HepG2 (cell line): ENCODE measurements at regions not wholly inside any gene's neighbourhood (a gene's known extent, or its start where the extent isn't known, plus 50 kb on each side); places are given as distances from the start of the nearest gene placed in this dataset.

Source experiments
- ATAC-seq: fragments of 200-7000 bp; cut with Tn5 transposase; 3 replicates; pipeline ENCODE4 v1.9.1; 2020; ENCODE audit warnings: mild to moderate bottlenecking, moderate library complexity
- BruUV-seq: library from RNA; stranded (reverse); fragments of 400-500 nt; replicated peaks from 2 replicates; lab custom pipeline; 2021; lab: Mats Ljungman, UMichigan
- CTCF ChIA-PET: fragments of 300-600 bp; formaldehyde crosslinking; extraction: SDS; loops from one replicate; lab custom pipeline; 2021; ENCODE audit warnings: low total read pairs, inconsistent platforms, low intra/inter-chr PET ratio; lab: Yijun Ruan, JAX
- POLR2A ChIA-PET: fragments of 350-600 bp; sonication (Branson Sonifier 250); formaldehyde crosslinking; loops from one replicate; lab custom pipeline; 2020; ENCODE audit warnings: antibody characterized with exemption, inconsistent platforms; lab: Yijun Ruan, JAX
- DNase-seq: peaks from one replicate; pipeline ENCODE4 v3.0.0-alpha.2; 2015; ENCODE audit warnings: low spot score
- FAIRE-seq: peaks from 3 replicates; lab custom pipeline; 2011; peaks lifted over from hg19 to GRCh38; lab: Jason Lieb, UNC
- H2AFZ ChIP-seq: one replicate; pipeline ENCODE4 v1.6.1; 2011; ENCODE audit warnings: low read length, inconsistent platforms
- H3K27ac ChIP-seq: fragments of 300-600 bp; 3 replicates; pipeline ENCODE4 v1.8.0; 2011; ENCODE audit warnings: mixed run types, mild to moderate bottlenecking, mixed read lengths, low read length, inconsistent platforms; ENCODE audit not compliant: insufficient read depth; ENCODE audit errors: extremely low read length
- H3K27me3 ChIP-seq, 2 experiments: fragments of 200-600 bp in 1 of 2; 2 replicates in 1 of 2; 3 replicates in 1 of 2; pipeline versions ENCODE4 v1.6.0 to v1.8.0; 2011; ENCODE audit warnings: low read length in 2 of 2, mild to moderate bottlenecking in 2 of 2, moderate library complexity in 2 of 2, inconsistent platforms in 1 of 2; ENCODE audit not compliant: insufficient read depth in 2 of 2, control insufficient read depth in 1 of 2
- H3K36me3 ChIP-seq, 2 experiments: fragments of 200-600 bp in 1 of 2; replicated peaks in 1 of 2; 2 replicates in 1 of 2; 3 replicates in 1 of 2; pipeline versions ENCODE4 v1.5.1 to v1.8.0; 2011; ENCODE audit warnings: low read length in 2 of 2, inconsistent platforms in 1 of 2; ENCODE audit not compliant: insufficient read depth in 2 of 2, control insufficient read depth in 1 of 2
- H3K4me1 ChIP-seq: 2 replicates; pipeline ENCODE4 v1.5.1; 2012; ENCODE audit warnings: low read length, inconsistent platforms; ENCODE audit not compliant: insufficient read depth
- H3K4me2 ChIP-seq: 2 replicates; pipeline ENCODE4 v1.6.0; 2011; ENCODE audit warnings: low read depth, low read length, inconsistent platforms
- H3K4me3 ChIP-seq, 3 experiments: fragments of 200-600 bp in 1 of 3; sonication (generic), shearing (Covaris generic) in 1 of 3; replicated peaks in 1 of 3; 2 replicates each; pipeline ENCODE4 v1.5.1; 2011 to 2016; ENCODE audit warnings: low read length in 3 of 3, inconsistent platforms in 2 of 3, low read depth in 2 of 3, mild to moderate bottlenecking in 2 of 3, control low read depth in 1 of 3, mixed read lengths in 1 of 3; ENCODE audit not compliant: insufficient read depth in 1 of 3
- H3K79me2 ChIP-seq: one replicate; pipeline ENCODE4 v1.6.1; 2011; ENCODE audit warnings: low read length, inconsistent platforms; ENCODE audit not compliant: insufficient read depth
- H3K9ac ChIP-seq: 2 replicates; pipeline ENCODE4 v1.6.0; 2011; ENCODE audit warnings: mild to moderate bottlenecking, low read depth, low read length, inconsistent platforms; ENCODE audit not compliant: insufficient read depth
- H3K9me3 ChIP-seq: 2 replicates; pipeline ENCODE4 v1.5.1; 2012; ENCODE audit warnings: mild to moderate bottlenecking, low read length
- H4K20me1 ChIP-seq: 2 replicates; pipeline ENCODE4 v1.6.0; 2011; ENCODE audit warnings: inconsistent platforms, mild to moderate bottlenecking, low read length, moderate library complexity; ENCODE audit not compliant: insufficient read depth
- ATF4 ChIP-seq, 2 experiments: fragments of 450-650 bp in 1 of 2; sonication (generic) in 1 of 2; formaldehyde crosslinking; IDR thresholded peaks; 2 replicates each; pipeline versions ENCODE4 v1.5.0 to v1.8.0; 2020 to 2022; ENCODE audit warnings: mild to moderate bottlenecking in 1 of 2, missing genetic modification reagents in 1 of 2
- CCDC6 ChIP-seq: sonication (generic); formaldehyde crosslinking; IDR thresholded peaks from 2 replicates; pipeline ENCODE4 v1.8.1; 2022; ENCODE audit warnings: mild to moderate bottlenecking, missing genetic modification reagents, moderate library complexity
- EHMT2 ChIP-seq: fragments of 200-600 bp; sonication (generic); IDR thresholded peaks from 2 replicates; pipeline ENCODE4 v1.7.0; 2017; ENCODE audit warnings: antibody characterized with exemption, low read depth, low read length, borderline replicate concordance
- FOSL1 ChIP-seq: sonication (generic); formaldehyde crosslinking; IDR thresholded peaks from 2 replicates; pipeline ENCODE4 v1.9.0; 2021; ENCODE audit warnings: missing genetic modification reagents, borderline replicate concordance
- FOSL2 ChIP-seq: sonication (generic); formaldehyde crosslinking; IDR thresholded peaks from 2 replicates; pipeline ENCODE4 v1.4.0; 2020; ENCODE audit warnings: missing genetic modification reagents
- GATAD2A ChIP-seq: IDR thresholded peaks from 2 replicates; pipeline ENCODE4 v1.6.1; 2016
- HES4 ChIP-seq: sonication (generic); formaldehyde crosslinking; IDR thresholded peaks from 2 replicates; pipeline ENCODE4 v1.9.0; 2021; ENCODE audit warnings: mild to moderate bottlenecking, missing genetic modification reagents, borderline replicate concordance
- RFXANK ChIP-seq: IDR thresholded peaks from 2 replicates; pipeline ENCODE4 v1.6.1; 2016
- SRSF9 ChIP-seq: fragments of 200-400 bp; formaldehyde crosslinking; IDR thresholded peaks from 2 replicates; pipeline ENCODE4 v1.6.1; 2018; ENCODE audit warnings: borderline replicate concordance, mild to moderate bottlenecking, low read depth, low read length; ENCODE audit not compliant: insufficient read depth, poor library complexity, severe bottlenecking
- ZBTB33 ChIP-seq: sonication (generic); formaldehyde crosslinking; IDR thresholded peaks from 2 replicates; pipeline ENCODE4 v1.4.0; 2020; ENCODE audit warnings: missing genetic modification reagents
- ZNF605 ChIP-seq: sonication (generic); formaldehyde crosslinking; IDR thresholded peaks from 2 replicates; pipeline ENCODE4 v1.8.0; 2022; ENCODE audit warnings: mild to moderate bottlenecking, missing genetic modification reagents
- ZNF644 ChIP-seq: IDR thresholded peaks from 2 replicates; pipeline ENCODE4 v1.6.1; 2016; ENCODE audit warnings: low read depth
- ZNF674 ChIP-seq: sonication (generic); formaldehyde crosslinking; IDR thresholded peaks from 2 replicates; pipeline ENCODE4 v1.5.0; 2020; ENCODE audit warnings: low read depth, mild to moderate bottlenecking, missing genetic modification reagents
- ZNF691 ChIP-seq: sonication (generic); formaldehyde crosslinking; IDR thresholded peaks from 2 replicates; pipeline ENCODE4 v1.4.0; 2020; ENCODE audit warnings: missing genetic modification reagents, low read depth, mild to moderate bottlenecking, borderline replicate concordance
- ZNF710 ChIP-seq: sonication (generic); formaldehyde crosslinking; IDR thresholded peaks from 2 replicates; pipeline ENCODE4 v1.5.0; 2020; ENCODE audit warnings: mild to moderate bottlenecking, missing genetic modification reagents, borderline replicate concordance
- WGBS: methylation state at CpG from one replicate; pipeline ENCODE4 v1.1.6; 2017; ENCODE audit warnings: low lambda C conversion rate; 5-methylcytosine and 5-hydroxymethylcytosine counted together
- in situ Hi-C: cut with HindIII; loops from 2 replicates; pipeline ENCODE4 v1.10.0; 2017; ENCODE audit warnings: low pct_unique_long_range_greater_than_20kb; ENCODE audit not compliant: extremely low pct_ligation_motif_present
- intact Hi-C: fragments of 100-400 bp; cut with micrococcal nuclease; formaldehyde crosslinking; loops from one replicate; pipeline ENCODE4 v1.10.0; 2022; ENCODE audit not compliant: unreplicated experiment

- TF ChIP-seq CCDC6 (no peak), ZNF605 (no peak), GATAD2A (no peak), HES4 (CRISPR knock-in tag) (no peak), EHMT2 (no peak)
- TF ChIP-seq, all 625 proteins: peak for 0
Measured at GRCh38 chr6:12467706-12468670, 177.8 kb downstream of the EDN1 start (continued).

GRCh38 chr6:12472601-12473038 is 182.5 kb downstream of the EDN1 start:
- peak; percentile 43; the same call in 2 of the 3 replicates for ATAC-seq
- no peaks in the 10 kb centered on the region for H4K20me1 ChIP-seq
- no peak overlapping the region for H3K9ac ChIP-seq
- H3K9me3 ChIP-seq = no peaks in the 10 kb centered on the region
- no peaks in the 10 kb centered on the region for H3K79me2 ChIP-seq
- peaks cover 0 to 8% of the 10 kb centered on the region in 2 experiments; a peak in 1 of 5 replicates for H3K27me3 ChIP-seq
- FAIRE-seq = no peak
- intact Hi-C loops = no loop called here
- H3K4me2 ChIP-seq = no peak overlapping the region
- 0 out of 2 replicates have a peak, but pooled peaks cover 6% of the 10 kb centered on the region for H3K4me1 ChIP-seq
- CTCF ChIA-PET = no interaction called here
- no peaks in the 10 kb centered on the region for H3K36me3 ChIP-seq
- in situ Hi-C loops = no loop called here
- H3K27ac ChIP-seq = no peak overlapping the region
- no TSS peak for BruUV-seq
- POLR2A ChIA-PET = no interaction called here
- 42% methylated on average over 4 of the region's 4 CpGs for WGBS
- H2AFZ ChIP-seq = no peak overlapping the region
- peak; percentile 68 for DNase-seq
- no peak overlapping the region for H3K4me3 ChIP-seq
- TF ChIP-seq ZNF644 (CRISPR knock-in tag) (peak; percentile 38; the same call in 1 of the 2 replicates), ZNF674 (CRISPR knock-in tag) (no peak), ZNF691 (CRISPR knock-in tag) (no peak), CCDC6 (no peak), RFXANK (CRISPR knock-in tag) (no peak), FOSL1 (CRISPR knock-in tag) (peak; percentile 12; the same call in 1 of the 2 replicates), ZNF710 (CRISPR knock-in tag) (no peak), SRSF9 (no peak), EHMT2 (no peak), ATF4 (CRISPR knock-in tag; IDR thresholded peaks at IDR 0.05) (peak in 1 of 2 experiments; percentile 18; a peak in 1 of 4 replicates), FOSL2 (CRISPR knock-in tag) (peak; percentile 85), ZBTB33 (CRISPR knock-in tag) (no peak)
